ENCODE measurements at regions not wholly inside any gene's neighbourhood (a gene's known extent, or its start where the extent isn't known, plus 50 kb on each side); places are given as distances from the start of the nearest gene placed in this dataset.

DNA sequence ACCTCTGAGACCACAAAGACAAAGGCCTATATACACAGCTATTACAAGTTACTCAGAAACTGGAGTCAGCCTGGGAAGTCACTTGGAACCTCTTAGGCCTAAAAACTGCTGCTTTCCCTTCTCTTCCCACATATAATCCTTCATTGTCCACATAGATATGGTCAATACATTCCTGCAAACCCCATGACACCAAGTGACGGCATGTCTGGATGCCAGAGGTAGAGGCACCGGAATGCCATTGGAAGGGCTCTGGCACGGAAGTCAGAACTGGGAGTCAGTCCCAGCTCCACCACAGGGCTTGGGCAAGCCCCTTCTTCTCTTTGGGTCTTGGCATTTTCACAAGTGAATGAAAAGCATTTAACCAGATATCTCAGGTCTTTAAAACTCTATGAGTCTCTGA is 204.7 kb downstream of the MATN1 start:
- no peak for TF ChIP-seq EZH2 (IDR thresholded peaks at IDR 0.05; ENCODE audit: insufficient read depth, low read length)
- TF ChIP-seq, protein P1, sequence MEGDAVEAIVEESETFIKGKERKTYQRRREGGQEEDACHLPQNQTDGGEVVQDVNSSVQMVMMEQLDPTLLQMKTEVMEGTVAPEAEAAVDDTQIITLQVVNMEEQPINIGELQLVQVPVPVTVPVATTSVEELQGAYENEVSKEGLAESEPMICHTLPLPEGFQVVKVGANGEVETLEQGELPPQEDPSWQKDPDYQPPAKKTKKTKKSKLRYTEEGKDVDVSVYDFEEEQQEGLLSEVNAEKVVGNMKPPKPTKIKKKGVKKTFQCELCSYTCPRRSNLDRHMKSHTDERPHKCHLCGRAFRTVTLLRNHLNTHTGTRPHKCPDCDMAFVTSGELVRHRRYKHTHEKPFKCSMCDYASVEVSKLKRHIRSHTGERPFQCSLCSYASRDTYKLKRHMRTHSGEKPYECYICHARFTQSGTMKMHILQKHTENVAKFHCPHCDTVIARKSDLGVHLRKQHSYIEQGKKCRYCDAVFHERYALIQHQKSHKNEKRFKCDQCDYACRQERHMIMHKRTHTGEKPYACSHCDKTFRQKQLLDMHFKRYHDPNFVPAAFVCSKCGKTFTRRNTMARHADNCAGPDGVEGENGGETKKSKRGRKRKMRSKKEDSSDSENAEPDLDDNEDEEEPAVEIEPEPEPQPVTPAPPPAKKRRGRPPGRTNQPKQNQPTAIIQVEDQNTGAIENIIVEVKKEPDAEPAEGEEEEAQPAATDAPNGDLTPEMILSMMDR (IDR thresholded peaks at IDR 0.05; ENCODE audit: insufficient read depth, low read depth, low read length), result no peak
